Natural killer cell (primary cell): ENCODE measurements at regions not wholly inside any gene's neighbourhood (a gene's known extent, or its start where the extent isn't known, plus 50 kb on each side); places are given as distances from the start of the nearest gene placed in this dataset.

Experiments used
- ATAC-seq, 3 donors: fragments of 150-1000 bp in 2 of 3; fragments of 200-7000 bp in 1 of 3; cut with Tn5 transposase; 1 replicate in 1 of 3; 2 replicates in 2 of 3; pipeline ENCODE4 v1.10.0; 2021; ENCODE audit warnings: mild to moderate bottlenecking in 2 of 3, moderate library complexity in 2 of 3
- DNase-seq, 2 donors: peaks; one replicate each; pipeline versions ENCODE4 v3.0.0 to v3.0.0-alpha.2; 2013 to 2021; ENCODE audit warnings: mixed read lengths in 1 of 2
- H3K27ac ChIP-seq: one replicate; pipeline ENCODE4 v1.5.1; 2013; ENCODE audit warnings: mild to moderate bottlenecking, low read length
- H3K27me3 ChIP-seq: one replicate; pipeline ENCODE4 v1.6.1; 2013; ENCODE audit warnings: low read length; ENCODE audit not compliant: control insufficient read depth, insufficient read depth
- H3K36me3 ChIP-seq: one replicate; pipeline ENCODE4 v1.6.1; 2013; ENCODE audit warnings: low read length; ENCODE audit not compliant: control insufficient read depth, insufficient read depth
- H3K4me1 ChIP-seq: one replicate; pipeline ENCODE4 v1.6.1; 2013; ENCODE audit warnings: low read length; ENCODE audit not compliant: control insufficient read depth, insufficient read depth
- H3K4me3 ChIP-seq: one replicate; pipeline ENCODE4 v1.5.1; 2013; ENCODE audit warnings: low read length
- H3K9me3 ChIP-seq: one replicate; pipeline ENCODE4 v1.6.1; 2013; ENCODE audit warnings: low read length; ENCODE audit not compliant: control insufficient read depth, insufficient read depth
- H3K27ac Mint-ChIP-seq, 2 donors: one replicate each; pipeline ENCODE4 v1.8.0; 2022; ENCODE audit warnings: mild to moderate bottlenecking in 2 of 2, mixed read lengths in 2 of 2, moderate library complexity in 1 of 2
- H3K27me3 Mint-ChIP-seq, 2 donors: one replicate each; pipeline ENCODE4 v1.8.0; 2022; ENCODE audit warnings: low read depth in 2 of 2, mixed read lengths in 2 of 2
- H3K36me3 Mint-ChIP-seq: one replicate; pipeline ENCODE4 v1.8.0; 2022; ENCODE audit warnings: mixed read lengths
- H3K4me1 Mint-ChIP-seq, 2 donors: one replicate each; pipeline ENCODE4 v1.8.0; 2022; ENCODE audit warnings: mixed read lengths in 2 of 2
- H3K4me3 Mint-ChIP-seq: one replicate; pipeline ENCODE4 v1.8.0; 2022; ENCODE audit warnings: mild to moderate bottlenecking, moderate library complexity, mixed read lengths
- H3K9me3 Mint-ChIP-seq, 2 donors: one replicate each; pipeline ENCODE4 v1.8.0; 2022; ENCODE audit warnings: mixed read lengths in 2 of 2
- CTCF ChIP-seq: fragments of 200-600 bp; IDR thresholded peaks from one replicate; pipeline ENCODE4 v1.8.0; 2022; ENCODE audit warnings: antibody characterized with exemption
- WGBS: methylation state at CpG from one replicate; pipeline ENCODE4 v1.1.7; 2013; ENCODE audit warnings: missing lambda C conversion rate; ENCODE audit not compliant: insufficient coverage; 5-methylcytosine and 5-hydroxymethylcytosine counted together
- intact Hi-C: fragments of 100-400 bp; cut with micrococcal nuclease; formaldehyde crosslinking; loops from one replicate; pipeline ENCODE4 v1.14.2; 2022

GRCh38 chr5:101917166-101917565 is 378.9 kb downstream of the SLCO4C1 start:
- WGBS = no CpG with 5 or more reads among the region's 2 CpGs
- intact Hi-C loops = no loop called here
- Mint-ChIP-seq H3K27ac (no peak overlapping the region), H3K27me3 (no peaks in the 10 kb centered on the region), H3K4me1 (no peaks in the 10 kb centered on the region), H3K9me3 (peaks cover 2 to 4% of the 10 kb centered on the region in 2 donors), H3K4me3 (no peak overlapping the region), H3K36me3 (no peaks in the 10 kb centered on the region)
- H3K4me1 ChIP-seq = no peaks in the 10 kb centered on the region
- no peak overlapping the region for H3K27ac ChIP-seq
- ATAC-seq = no peak
- no peaks in the 10 kb centered on the region for H3K9me3 ChIP-seq
- no peak for TF ChIP-seq CTCF
- no peaks in the 10 kb centered on the region for H3K27me3 ChIP-seq
- no peak overlapping the region for H3K4me3 ChIP-seq
- no peak for DNase-seq
- no peaks in the 10 kb centered on the region for H3K36me3 ChIP-seq

- Mint-ChIP-seq H3K4me3 (no peak overlapping the region), H3K4me1 (no peaks in the 10 kb centered on the region), H3K27me3 (no peaks in the 10 kb centered on the region), H3K27ac (no peak overlapping the region), H3K9me3 (peaks cover 3 to 4% of the 10 kb centered on the region in 2 donors), H3K36me3 (no peaks in the 10 kb centered on the region)
- no peak for DNase-seq
- no peaks in the 10 kb centered on the region for H3K27me3 ChIP-seq
- no peak overlapping the region for H3K4me3 ChIP-seq
- H3K4me1 ChIP-seq = no peaks in the 10 kb centered on the region
- intact Hi-C loops = no loop called here
- no peak overlapping the region for H3K27ac ChIP-seq
- TF ChIP-seq CTCF = no peak
- WGBS = 72% methylated on average over 4 of the region's 7 CpGs
- no peaks in the 10 kb centered on the region for H3K36me3 ChIP-seq
- ATAC-seq = no peak
- H3K9me3 ChIP-seq = no peaks in the 10 kb centered on the region
Observed at GRCh38 chr5:101915554-101915953, 380.5 kb downstream of the SLCO4C1 start.

- H3K36me3 Mint-ChIP-seq = no peaks in the 10 kb centered on the region
- Histone ChIP-seq H3K27me3 (no peaks in the 10 kb centered on the region), H3K9me3 (no peaks in the 10 kb centered on the region), H3K27ac (no peak overlapping the region), H3K4me1 (no peaks in the 10 kb centered on the region), H3K4me3 (no peak overlapping the region), H3K36me3 (no peaks in the 10 kb centered on the region)
- H3K4me1 Mint-ChIP-seq = no peaks in the 10 kb centered on the region
- TF ChIP-seq CTCF = no peak
- WGBS = 44% methylated on average over 1 of the region's 1 CpG
- ATAC-seq (no peak), DNase-seq (no peak)
- no peaks in the 10 kb centered on the region for H3K27me3 Mint-ChIP-seq
- no peak overlapping the region for H3K4me3 Mint-ChIP-seq
- H3K9me3 Mint-ChIP-seq = no peaks in the 10 kb centered on the region
- H3K27ac Mint-ChIP-seq = no peak overlapping the region
- intact Hi-C loops = no loop called here
Observed at GRCh38 chr5:101904736-101905135, 391.3 kb downstream of the SLCO4C1 start.

GRCh38 chr5:101897914-101898313 is 398.2 kb downstream of the SLCO4C1 start:
- intact Hi-C loops = no loop called here
- H3K27ac Mint-ChIP-seq = no peak overlapping the region
- no peaks in the 10 kb centered on the region for H3K36me3 Mint-ChIP-seq
- Histone ChIP-seq H3K27ac (no peak overlapping the region), H3K27me3 (no peaks in the 10 kb centered on the region), H3K4me1 (no peaks in the 10 kb centered on the region), H3K36me3 (no peaks in the 10 kb centered on the region), H3K4me3 (no peak overlapping the region), H3K9me3 (no peaks in the 10 kb centered on the region)
- no peak for TF ChIP-seq CTCF
- WGBS = 62% methylated on average over 5 of the region's 5 CpGs
- ATAC-seq (no peak), DNase-seq (no peak)
- peaks cover 2% of the 10 kb centered on the region in 2 donors for H3K9me3 Mint-ChIP-seq
- no peaks in the 10 kb centered on the region for H3K4me1 Mint-ChIP-seq
- H3K27me3 Mint-ChIP-seq = no peaks in the 10 kb centered on the region
- no peak overlapping the region for H3K4me3 Mint-ChIP-seq
